Fibroblast of lung (primary cell): ENCODE measurements at regions not wholly inside any gene's neighbourhood (a gene's known extent, or its start where the extent isn't known, plus 50 kb on each side); places are given as distances from the start of the nearest gene placed in this dataset.

Source experiments
- CTCF ChIP-seq, 2 donors: IDR thresholded peaks in 1 of 2; conservative IDR thresholded peaks in 1 of 2; 1 replicate in 1 of 2; 2 replicates in 1 of 2; pipeline ENCODE4 v1.5.1; 2011 to 2012; ENCODE audit warnings: low read length in 2 of 2, control low read depth in 1 of 2, inconsistent platforms in 1 of 2, low read depth in 1 of 2, mild to moderate bottlenecking in 1 of 2
- EZH2 ChIP-seq: IDR thresholded peaks from 2 replicates; pipeline ENCODE4 v1.5.1; 2012; ENCODE audit warnings: low read length, control low read depth, mild to moderate bottlenecking; ENCODE audit errors: missing control alignments

- TF ChIP-seq CTCF (conservative IDR thresholded peaks at IDR 0.05 in 1 of 2, IDR thresholded peaks at IDR 0.05 in 1 of 2; ENCODE audit: low read depth in 1 of 2, low read length in 2 of 2) (no peak), EZH2 (no peak)
These were observed 286.5 kb upstream of the TMPO start for GRCh38 chr12:98228683-98229539.
